ENCODE measurements at regions not wholly inside any gene's neighbourhood (a gene's known extent, or its start where the extent isn't known, plus 50 kb on each side); places are given as distances from the start of the nearest gene placed in this dataset.

DNA sequence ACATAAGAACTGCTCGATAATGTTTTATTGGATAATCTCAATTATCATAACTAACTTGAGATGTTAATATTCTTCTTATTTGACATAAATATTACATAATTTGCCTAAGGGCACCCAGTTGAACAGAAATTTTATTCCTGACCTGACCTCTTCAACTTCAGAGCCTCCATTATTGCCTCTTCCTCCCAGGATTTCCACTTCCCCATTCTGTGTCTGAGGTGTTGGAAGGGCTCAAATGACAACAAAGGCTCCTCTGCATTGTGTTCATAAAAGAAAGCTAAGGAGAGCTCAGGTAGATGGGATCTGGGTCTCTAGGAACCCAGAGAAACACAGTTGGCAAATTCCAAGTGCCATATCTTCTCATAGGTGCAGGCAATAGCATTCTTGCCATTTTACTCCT lies 61.2 kb upstream of the ARHGAP20 start:
- TF ChIP-seq EZH2 (IDR thresholded peaks at IDR 0.05) (no peak), POLR2AphosphoS5 (IDR thresholded peaks at IDR 0.05; ENCODE audit: borderline replicate concordance, low read depth, low read length) (no peak), FOXP2 (optimal IDR thresholded peaks at IDR 0.05; ENCODE audit: control extremely low read depth, extremely low read length, insufficient read depth) (no peak)

Measured in SK-N-MC (cell line).